GM18873 (cell line): ENCODE measurements at regions not wholly inside any gene's neighbourhood (a gene's known extent, or its start where the extent isn't known, plus 50 kb on each side); places are given as distances from the start of the nearest gene placed in this dataset.

Experiments
- ATAC-seq: cut with Tn5 transposase; IDR thresholded peaks from one replicate; pipeline ENCODE4 v1.9.1; 2021; ENCODE audit warnings: mild to moderate bottlenecking, moderate library complexity, moderate number of reproducible peaks; ENCODE audit not compliant: unreplicated experiment, low FRiP score

GRCh38 chr18:73869182-73869581 is 278.5 kb downstream of the FBXO15 start:
- ATAC-seq: no peak

DNA sequence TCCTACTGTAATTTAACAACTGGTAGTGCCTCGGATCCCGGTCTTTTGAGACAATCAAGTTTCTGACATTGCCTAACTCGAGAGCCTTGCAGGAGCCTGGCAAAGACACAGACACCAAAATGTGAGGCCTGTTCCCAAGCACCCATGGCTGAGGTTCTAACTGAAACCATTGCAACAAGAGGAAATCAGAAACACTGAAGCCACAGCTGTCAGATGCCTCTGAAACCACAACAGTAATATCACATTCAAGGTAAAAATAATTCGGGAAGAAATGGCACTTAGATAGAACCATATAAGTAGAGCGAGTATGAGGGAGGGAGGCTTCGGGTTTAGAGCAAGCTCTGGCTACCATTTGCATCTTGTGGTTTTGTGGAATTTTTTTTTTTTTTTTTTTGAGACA is 285.9 kb downstream of the FBXO15 start:
- ATAC-seq: no peak

GRCh38 chr18:73859837-73860397 is 287.7 kb downstream of the FBXO15 start:
- no peak for ATAC-seq

DNA sequence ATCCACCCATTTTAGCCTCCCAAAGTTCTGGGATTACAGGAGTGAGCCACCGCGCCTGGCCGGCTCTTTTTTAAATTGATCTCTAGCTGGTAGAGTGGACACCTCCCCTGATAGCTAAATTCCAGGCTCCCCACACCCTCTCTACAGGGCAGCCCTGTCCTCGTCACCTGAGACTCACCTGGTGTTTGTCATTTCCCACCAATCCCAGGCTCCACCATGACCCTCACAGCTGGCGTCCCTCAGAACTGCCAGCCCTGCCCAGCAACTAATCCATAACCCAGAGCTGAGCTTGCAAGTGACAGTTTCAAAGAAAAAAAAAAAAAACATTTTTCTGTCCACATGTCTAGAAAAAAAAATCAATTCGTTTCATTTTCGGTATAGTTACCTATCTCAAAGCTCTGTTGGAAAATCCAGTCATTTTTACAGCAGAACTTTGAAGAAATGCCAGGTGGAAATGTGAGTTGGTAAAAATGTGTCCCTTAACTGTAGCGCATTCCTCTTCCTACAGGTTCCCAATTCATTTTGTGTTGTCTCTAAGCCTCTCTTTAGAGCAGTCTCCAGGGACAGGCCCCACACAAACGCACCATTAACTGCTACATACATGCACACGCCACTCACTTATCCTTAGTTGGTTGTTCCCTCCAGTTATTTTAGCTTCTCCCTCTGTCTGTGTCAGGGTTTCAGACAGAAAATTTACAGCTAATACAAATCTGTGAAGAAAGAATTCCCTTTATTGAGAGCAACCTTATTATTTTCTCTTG is 294.7 kb downstream of the FBXO15 start:
- no peak for ATAC-seq

DNA sequence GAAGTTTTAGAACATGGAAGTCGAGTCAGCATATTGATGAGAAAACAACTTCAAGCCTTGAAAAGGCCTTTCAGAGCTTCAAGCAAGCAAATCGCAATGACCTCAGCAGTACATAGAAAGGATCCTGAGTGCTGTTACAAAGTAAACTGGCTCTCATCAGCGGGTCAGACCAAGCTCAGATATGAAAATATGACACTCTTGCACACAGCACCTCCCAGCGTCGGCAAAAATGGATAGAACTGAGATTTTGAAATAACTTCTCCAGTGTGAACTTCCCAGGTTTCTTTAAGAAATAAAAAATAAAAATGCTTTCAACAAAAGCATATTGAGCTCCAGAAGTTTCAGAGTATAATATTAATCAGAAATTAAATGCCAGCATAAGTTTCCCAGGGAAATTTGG is 296.9 kb downstream of the FBXO15 start:
- no peak for ATAC-seq

DNA sequence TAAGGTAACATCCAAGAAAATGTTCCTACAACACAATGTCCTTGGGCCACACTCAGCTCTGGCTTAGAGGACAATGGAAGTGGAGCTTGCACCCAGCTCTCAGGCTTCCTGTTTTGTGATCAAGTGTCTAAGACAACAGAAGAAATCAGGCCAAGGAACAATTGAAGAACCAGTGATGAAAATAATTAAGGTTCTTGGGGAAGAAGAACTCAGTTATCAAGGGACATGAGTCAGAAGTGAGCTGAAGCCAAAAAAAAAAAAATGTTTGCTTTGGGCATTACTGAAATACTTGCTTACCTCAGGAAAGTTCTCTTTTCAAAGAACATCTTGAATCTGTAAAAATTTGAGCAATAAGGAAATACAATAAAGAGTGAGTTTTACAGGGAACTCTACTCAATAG is 299.0 kb downstream of the FBXO15 start:
- ATAC-seq: no peak

- ATAC-seq: no peak
These were observed 304.2 kb downstream of the FBXO15 start for GRCh38 chr18:73843455-73843854.

DNA sequence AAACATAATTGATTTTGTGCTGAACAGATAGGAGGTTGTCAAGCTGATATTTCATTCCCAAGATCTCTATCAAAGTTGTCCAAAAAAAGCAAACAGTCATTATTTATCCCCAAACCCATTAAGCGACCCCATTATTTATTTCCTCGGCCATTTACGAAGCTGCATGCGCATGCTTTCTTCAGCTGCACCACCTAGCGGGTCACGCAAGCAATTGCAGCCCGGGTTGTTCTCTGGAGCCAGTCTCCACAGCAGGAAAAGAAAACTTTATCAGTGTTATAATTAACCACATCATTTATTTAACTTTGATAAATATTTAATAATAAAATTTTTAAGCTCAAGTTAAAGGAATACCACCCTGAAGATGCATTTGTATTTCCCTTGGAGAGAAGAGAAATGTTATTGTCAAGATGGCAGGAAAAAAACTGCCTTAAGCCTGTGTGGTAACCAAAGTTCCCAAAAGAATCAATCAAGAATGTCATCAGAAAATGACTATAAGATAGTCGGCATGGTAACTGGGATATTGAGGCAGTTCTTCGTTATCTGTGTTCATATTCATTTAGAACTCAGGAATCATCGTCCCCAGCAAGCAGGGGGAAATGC is 304.7 kb downstream of the FBXO15 start:
- peak; percentile 72 for ATAC-seq

DNA sequence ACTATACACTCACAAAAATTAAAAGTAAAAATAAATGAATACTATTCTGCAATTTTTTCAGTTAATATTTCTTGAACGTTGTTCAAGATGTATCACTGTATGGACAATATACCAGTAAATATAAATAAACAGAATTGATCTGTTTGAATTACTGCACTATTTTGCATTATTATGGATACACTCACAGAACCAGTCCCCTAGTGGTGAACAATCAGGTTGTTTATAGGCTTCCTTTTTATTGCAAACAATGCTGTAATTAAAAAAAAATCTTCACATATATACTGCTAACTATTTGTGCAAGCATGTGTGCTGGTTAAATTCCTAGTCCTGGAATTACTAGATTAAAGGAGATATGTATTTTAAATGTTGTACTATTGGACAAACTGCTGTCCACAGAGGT is 306.0 kb downstream of the FBXO15 start:
- no peak for ATAC-seq

DNA sequence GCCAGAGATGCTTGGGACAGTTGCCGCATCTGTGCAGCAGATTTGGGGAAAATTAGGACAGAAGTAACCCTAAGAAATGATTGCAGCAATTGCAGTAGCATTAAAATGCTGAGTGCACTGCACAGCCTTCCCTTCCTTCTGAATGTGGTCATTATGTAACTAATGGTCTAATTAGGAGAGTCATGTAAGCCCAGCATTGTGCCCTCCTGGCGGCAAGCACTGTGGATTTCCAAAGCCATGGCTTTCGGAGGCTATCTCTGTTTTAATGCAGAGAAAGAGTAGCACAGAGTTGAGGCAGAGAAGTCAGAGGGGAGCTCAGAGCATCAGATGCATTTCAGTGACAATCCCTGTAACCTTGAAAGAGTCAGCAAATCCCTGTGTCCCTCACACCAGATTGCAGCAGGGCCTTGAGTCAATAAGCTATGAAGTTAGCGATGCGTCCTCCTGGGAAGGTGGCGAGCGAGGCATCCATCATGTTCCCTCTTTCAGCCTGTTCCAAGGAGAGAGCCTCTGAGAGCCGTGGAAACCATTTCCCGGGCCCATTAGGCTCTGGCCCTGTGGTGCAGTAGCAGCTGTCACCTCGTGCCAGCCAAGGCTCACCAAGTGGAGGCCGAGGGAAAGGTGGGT is 307.2 kb downstream of the FBXO15 start:
- no peak for ATAC-seq

- ATAC-seq: no peak
These were observed 308.2 kb downstream of the FBXO15 start for GRCh38 chr18:73839441-73839840.

GRCh38 chr18:73838107-73838506 is 309.5 kb downstream of the FBXO15 start:
- no peak for ATAC-seq

DNA sequence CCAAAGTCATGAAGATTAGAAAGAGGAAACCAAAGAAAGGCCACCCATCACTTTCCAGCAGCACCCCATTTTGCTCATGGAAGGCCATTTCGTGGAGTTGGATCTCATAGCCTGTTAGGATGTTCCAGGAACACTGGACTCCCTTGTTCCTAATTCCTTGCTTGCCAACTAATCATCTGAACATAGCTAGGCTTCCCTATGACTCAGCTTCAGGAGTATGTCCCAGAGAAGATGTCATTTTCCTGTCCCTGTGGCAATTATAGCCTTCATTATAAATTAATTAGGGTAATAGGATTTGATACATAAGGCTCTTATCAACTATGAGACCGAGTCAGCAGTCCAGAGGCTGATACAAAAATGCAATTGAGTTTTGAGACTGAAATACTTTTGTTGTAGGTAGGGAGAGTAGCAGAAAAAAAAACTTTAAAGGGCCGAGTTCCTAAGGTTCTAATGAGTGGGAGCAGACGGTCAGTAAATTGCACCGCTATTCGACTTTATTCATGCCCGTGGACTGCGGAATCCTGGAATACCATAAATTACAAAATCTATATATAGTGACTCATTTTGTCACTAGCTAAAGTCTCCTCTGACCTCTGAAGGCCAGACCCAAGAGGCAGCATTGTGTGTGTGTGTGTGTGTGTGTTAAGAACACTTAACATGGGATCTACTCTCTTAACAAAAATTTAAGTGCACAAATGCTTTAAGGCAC is 311.8 kb downstream of the FBXO15 start:
- no peak for ATAC-seq

- ATAC-seq: no peak
These were observed 312.6 kb downstream of the FBXO15 start for GRCh38 chr18:73835039-73835438.

GRCh38 chr18:73831688-73832087 is 315.9 kb downstream of the FBXO15 start:
- no peak for ATAC-seq

GRCh38 chr18:73829146-73829545 is 318.5 kb downstream of the FBXO15 start:
- ATAC-seq: no peak

- no peak for ATAC-seq
These were observed 319.8 kb downstream of the FBXO15 start for GRCh38 chr18:73827801-73828200.

DNA sequence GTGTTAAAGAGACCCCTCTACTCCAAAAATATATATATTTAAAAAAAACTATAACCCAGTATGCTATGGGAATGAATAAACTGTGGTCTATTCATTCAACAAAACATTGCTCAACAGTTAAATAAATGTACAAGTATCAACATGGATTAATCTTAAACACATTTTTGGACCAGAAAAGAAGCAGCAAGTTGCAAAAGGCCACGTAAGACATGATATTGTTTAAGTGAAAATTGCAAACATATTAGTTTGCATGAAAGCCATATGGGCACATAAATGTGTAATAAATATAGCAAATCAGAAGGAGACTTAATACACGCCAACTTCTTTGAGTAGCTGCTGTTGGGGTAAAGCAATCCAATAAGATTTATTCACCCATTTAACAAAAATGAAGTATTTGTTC is 321.5 kb downstream of the FBXO15 start:
- no peak for ATAC-seq

- ATAC-seq: no peak
These were observed 323.0 kb downstream of the FBXO15 start for GRCh38 chr18:73824671-73825070.

GRCh38 chr18:73812423-73812822 is 335.2 kb downstream of the FBXO15 start:
- ATAC-seq: no peak
